GM12875 (cell line): ENCODE measurements at regions not wholly inside any gene's neighbourhood (a gene's known extent, or its start where the extent isn't known, plus 50 kb on each side); places are given as distances from the start of the nearest gene placed in this dataset.
"Not testable (repeated sequence)": the region's sequence is repeated elsewhere in the genome, so short reads cannot be mapped to it uniquely, and the experiment has no call there.

Experiments used
- H3K4me3 ChIP-seq: one replicate; pipeline ENCODE4 v1.5.1; 2011; ENCODE audit warnings: low read depth, low read length, control low read depth
- TF ChIP-seq, protein P1 (sequence below): IDR thresholded peaks from 2 replicates; pipeline ENCODE4 v1.5.1; 2011; ENCODE audit warnings: low read depth, mild to moderate bottlenecking, control low read depth, inconsistent platforms, low read length, moderate library complexity, borderline replicate concordance; ENCODE audit not compliant: insufficient read depth

DNA sequence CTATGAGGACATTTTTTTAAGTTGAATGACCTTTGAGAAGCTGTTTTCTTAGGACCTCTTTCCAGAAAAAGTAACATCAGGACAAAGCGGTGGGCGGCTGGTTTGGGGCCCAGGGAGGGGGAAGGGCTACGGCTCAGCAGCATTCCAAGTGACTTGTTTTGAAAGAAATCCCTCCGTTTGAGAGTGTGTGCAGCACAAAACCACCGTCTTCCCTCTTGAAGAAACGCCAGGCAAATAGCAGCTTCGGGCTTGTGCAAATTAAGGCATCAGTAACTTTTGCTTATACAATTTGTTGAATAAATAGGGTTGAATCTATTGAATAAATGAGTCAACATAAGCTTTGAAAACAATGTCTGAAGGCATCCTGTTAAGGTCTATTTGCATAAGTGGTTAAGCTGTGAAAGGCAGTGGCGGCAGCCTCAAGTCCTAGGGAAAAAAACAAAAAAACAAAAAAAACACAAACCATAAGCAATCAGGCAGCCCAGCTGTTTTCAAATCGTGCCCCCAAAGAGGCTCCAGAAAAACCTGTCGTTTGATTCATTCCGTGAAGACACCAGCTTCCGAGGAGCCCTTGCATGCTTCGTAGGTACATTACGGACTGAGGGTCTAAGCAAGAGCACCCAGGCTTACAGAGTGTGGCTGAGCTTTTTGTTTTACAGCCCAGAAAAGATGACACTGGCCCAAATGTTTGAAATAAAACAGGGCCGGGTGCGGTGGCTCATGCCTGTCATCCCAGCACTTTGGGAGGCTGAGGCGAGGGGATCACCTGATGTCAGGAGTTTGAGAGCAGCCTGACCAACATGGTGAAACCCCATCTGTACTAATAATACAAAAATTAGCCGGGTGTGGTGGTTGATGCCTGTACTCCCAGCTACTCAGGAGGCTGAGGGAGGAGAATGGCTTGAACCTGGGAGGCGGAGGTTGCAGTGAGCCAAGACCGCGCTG is 103.7 kb downstream of the CRLF2 start:
- TF ChIP-seq, protein P1, sequence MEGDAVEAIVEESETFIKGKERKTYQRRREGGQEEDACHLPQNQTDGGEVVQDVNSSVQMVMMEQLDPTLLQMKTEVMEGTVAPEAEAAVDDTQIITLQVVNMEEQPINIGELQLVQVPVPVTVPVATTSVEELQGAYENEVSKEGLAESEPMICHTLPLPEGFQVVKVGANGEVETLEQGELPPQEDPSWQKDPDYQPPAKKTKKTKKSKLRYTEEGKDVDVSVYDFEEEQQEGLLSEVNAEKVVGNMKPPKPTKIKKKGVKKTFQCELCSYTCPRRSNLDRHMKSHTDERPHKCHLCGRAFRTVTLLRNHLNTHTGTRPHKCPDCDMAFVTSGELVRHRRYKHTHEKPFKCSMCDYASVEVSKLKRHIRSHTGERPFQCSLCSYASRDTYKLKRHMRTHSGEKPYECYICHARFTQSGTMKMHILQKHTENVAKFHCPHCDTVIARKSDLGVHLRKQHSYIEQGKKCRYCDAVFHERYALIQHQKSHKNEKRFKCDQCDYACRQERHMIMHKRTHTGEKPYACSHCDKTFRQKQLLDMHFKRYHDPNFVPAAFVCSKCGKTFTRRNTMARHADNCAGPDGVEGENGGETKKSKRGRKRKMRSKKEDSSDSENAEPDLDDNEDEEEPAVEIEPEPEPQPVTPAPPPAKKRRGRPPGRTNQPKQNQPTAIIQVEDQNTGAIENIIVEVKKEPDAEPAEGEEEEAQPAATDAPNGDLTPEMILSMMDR: no peak
- H3K4me3 ChIP-seq: no peak overlapping the region

DNA sequence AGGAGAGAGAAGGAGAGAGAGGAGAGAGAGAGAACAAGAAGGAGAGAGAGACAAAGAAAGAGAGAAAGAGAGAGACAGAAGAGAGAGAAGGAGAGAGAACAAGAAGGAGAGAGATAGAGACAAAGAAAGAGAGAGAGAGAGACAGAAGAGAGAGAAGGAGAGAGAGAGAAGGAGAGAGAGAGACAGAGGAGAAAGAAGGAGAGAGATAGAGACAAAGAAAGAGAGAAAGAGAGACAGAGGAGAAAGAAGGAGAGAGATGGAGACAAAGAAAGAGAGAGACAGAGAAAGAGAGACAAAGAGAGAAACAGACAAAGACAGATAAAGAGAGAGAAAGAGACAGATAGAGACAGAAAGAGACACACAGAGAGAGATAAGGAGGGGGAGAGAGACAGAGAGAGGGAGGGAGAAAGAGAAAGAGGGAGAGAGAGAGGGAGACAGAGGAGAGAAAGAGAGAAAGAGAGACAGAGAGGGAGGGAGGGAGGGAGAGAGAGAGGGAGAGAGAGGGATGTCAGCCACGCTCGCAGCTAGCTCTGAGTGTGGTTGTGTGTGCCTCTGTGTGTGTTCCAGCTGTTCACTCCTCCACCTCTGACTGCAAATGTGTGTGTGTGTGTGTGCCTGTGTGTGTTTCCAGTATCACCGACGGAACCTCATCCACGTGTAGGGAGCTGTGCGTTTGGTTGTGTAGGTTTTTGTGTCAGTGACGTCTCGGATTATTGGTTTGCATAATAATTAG is 105.8 kb downstream of the CRLF2 start:
- no peak overlapping the region for H3K4me3 ChIP-seq
- TF ChIP-seq, protein P1: no peak

DNA sequence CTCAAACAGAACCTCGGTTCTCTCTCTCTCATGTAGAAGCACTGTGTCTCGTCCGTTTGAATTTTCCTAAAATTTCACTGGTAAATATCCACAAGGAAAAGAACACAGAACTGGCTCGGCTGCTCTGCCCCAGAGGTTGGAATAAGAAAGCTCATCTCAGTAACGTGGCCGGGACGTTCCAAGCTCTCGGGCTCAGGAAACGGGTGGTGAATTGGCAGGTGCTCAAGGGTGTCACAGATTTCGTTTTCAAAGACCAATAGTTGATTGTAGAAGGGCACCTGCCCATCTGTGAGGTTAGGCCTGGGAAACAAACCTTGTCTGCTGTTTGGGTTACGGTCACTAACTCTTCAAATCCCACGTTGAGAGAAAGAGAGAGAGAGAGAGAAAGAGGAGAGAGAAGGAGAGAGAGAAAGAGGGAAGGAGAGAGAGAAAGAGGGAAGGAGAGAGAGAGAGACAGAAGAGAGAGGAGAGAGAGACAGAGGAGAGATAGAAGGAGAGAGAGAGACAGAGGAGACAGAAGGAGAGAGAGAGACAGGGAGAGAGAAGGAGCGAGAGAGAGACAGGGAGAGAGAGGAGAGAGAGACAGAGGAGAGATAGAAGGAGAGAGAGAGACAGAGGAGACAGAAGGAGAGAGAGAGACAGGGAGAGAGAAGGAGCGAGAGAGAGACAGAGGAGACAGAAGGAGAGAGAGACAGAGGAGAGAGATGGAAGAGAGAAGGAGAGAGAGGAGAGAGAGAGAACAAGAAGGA is 106.6 kb downstream of the CRLF2 start:
- TF ChIP-seq, protein P1: no peak
- H3K4me3 ChIP-seq: no peak overlapping the region

DNA sequence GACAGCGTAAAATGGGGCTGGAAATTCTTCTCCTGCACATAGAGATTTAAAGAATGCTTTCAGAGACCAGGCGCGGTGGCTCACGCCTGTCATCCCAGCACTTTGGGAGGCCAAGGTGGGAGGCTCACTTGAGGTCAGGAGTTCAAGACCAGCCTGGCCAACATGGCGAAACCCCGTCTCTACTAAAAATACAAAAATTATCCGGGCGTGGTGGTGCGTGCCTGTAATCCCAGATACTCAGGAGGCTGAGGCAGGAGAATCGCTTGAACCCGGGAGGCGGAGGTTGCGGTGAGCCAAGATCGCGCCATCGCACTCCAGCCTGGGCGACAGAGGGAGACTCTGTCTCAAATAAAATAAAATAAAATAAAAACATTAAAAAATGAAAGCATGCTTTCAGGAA is 107.4 kb downstream of the CRLF2 start:
- H3K4me3 ChIP-seq: not testable (repeated sequence)

DNA sequence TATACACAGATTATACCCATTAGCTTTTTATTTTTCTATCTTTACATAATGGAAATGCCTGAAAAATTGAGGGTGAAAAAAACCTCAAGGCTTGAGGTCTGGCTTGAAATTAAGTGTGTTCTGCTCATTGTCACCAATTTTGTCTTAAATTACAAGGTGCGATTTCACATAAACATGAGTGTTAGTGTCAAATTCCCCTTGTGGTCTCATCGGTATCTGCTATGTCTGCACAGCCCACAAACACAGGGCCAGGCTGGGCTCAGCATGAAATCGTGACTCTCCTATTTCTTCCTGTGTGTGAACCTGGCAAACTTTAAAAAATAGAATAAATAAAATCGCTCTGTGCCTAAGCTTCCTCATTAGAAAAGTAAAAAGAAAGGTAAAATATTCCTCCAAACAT is 109.1 kb downstream of the CRLF2 start:
- H3K4me3 ChIP-seq: no peak overlapping the region
- TF ChIP-seq, protein P1: no peak

DNA sequence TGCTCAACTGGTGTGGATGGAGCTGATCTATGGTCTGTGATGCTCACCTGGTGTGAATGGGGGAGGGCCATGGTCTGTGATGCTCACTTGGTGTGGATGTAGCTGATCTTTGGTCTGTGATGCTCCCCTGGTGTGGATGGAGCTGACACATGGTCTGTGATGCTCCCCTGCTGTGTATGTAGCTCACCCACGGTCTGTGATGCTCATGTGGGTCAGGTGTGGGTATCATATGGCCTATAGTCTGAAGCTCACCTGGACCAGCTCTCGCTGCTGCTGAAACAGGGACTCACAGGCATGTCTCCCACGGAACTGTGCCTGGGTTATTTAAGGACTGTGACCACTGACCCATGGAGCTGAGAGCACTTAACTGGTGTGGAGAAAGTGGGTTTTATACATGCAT is 109.7 kb downstream of the CRLF2 start:
- no peak overlapping the region for H3K4me3 ChIP-seq
- TF ChIP-seq, protein P1: no peak

DNA sequence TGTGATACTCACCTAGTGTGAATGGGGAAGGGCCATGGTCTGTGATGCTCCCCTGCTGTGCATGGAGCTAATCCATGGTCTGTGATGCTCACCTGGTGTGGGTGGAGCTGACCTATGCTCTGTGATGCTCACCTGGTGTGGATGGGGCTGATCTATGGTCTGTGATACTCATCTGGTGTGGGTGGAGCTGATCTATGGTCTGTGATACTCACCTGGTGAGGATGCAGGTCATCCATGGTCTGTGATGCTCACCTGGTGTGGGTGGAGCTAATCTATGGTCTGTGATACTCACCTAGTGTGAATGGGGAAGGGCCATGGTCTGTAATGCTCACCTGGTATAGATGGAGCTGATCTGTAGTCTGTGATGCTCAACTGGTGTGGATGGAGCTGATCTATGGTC is 110.2 kb downstream of the CRLF2 start:
- H3K4me3 ChIP-seq: not testable (repeated sequence)
